SK-N-SH treated with all-trans-retinoic acid at 6 μM for 48 hours (cell line): ENCODE measurements at regions not wholly inside any gene's neighbourhood (a gene's known extent, or its start where the extent isn't known, plus 50 kb on each side); places are given as distances from the start of the nearest gene placed in this dataset.

ENCODE experiments used
- ARNTL ChIP-seq: fragments of 450-650 bp; formaldehyde crosslinking; IDR thresholded peaks from 2 replicates; pipeline ENCODE4 v1.5.0; 2020; ENCODE audit warnings: low read depth, mild to moderate bottlenecking, moderate library complexity, borderline replicate concordance
- ISL1 ChIP-seq: fragments of 250-450 bp; sonication (Bioruptor Pico); IDR thresholded peaks from 2 replicates; pipeline ENCODE4 v2.1.2; 2022; ENCODE audit warnings: mild to moderate bottlenecking, moderate library complexity
- OSR1 ChIP-seq: fragments of 250-450 bp; sonication (Bioruptor Pico); IDR thresholded peaks from 2 replicates; pipeline ENCODE4 v1.8.0; 2022; ENCODE audit warnings: moderate library complexity, mild to moderate bottlenecking, inconsistent platforms
- RARB ChIP-seq: fragments of 250-450 bp; sonication (Bioruptor Pico); IDR thresholded peaks from 2 replicates; pipeline ENCODE4 v1.8.0; 2021; ENCODE audit warnings: mild to moderate bottlenecking, moderate library complexity
- SNAI2 ChIP-seq: fragments of 250-450 bp; sonication (Bioruptor Pico); IDR thresholded peaks from 2 replicates; pipeline ENCODE4 v1.5.0; 2020; ENCODE audit warnings: mild to moderate bottlenecking, moderate library complexity
- TOX ChIP-seq: fragments of 250-450 bp; sonication (Bioruptor Pico); IDR thresholded peaks from 2 replicates; pipeline ENCODE4 v1.8.0; 2021; ENCODE audit warnings: mild to moderate bottlenecking, moderate library complexity, borderline replicate concordance
- ZC3H10 ChIP-seq: fragments of 250-450 bp; sonication (Bioruptor Pico); IDR thresholded peaks from 2 replicates; pipeline ENCODE4 v1.5.1; 2021; ENCODE audit warnings: mild to moderate bottlenecking, moderate library complexity
- ZFP3 ChIP-seq: fragments of 250-450 bp; sonication (Bioruptor Pico); IDR thresholded peaks from 2 replicates; pipeline ENCODE4 v1.5.0; 2020; ENCODE audit warnings: mild to moderate bottlenecking, moderate library complexity
- ZFP30 ChIP-seq: fragments of 450-650 bp; formaldehyde crosslinking; IDR thresholded peaks from 2 replicates; pipeline ENCODE4 v1.5.0; 2022; ENCODE audit warnings: mild to moderate bottlenecking, moderate library complexity
- ZNF70 ChIP-seq: fragments of 450-650 bp; formaldehyde crosslinking; IDR thresholded peaks from 2 replicates; pipeline ENCODE4 v1.5.0; 2020; ENCODE audit warnings: mild to moderate bottlenecking, moderate library complexity
- ZNF8 ChIP-seq: fragments of 450-650 bp; formaldehyde crosslinking; IDR thresholded peaks from 2 replicates; pipeline ENCODE4 v1.5.0; 2020; ENCODE audit warnings: mild to moderate bottlenecking, moderate library complexity
- TF ChIP-seq, protein P1 (sequence below): fragments of 250-450 bp; sonication (Bioruptor Pico); IDR thresholded peaks from 2 replicates; pipeline ENCODE4 v1.5.1; 2020; ENCODE audit warnings: low read depth, mild to moderate bottlenecking, moderate library complexity
- TF ChIP-seq, protein P2 (sequence below): fragments of 250-450 bp; sonication (Bioruptor Pico); IDR thresholded peaks from 2 replicates; pipeline ENCODE4 v1.8.0; 2020; ENCODE audit warnings: mild to moderate bottlenecking, moderate library complexity, borderline replicate concordance

DNA sequence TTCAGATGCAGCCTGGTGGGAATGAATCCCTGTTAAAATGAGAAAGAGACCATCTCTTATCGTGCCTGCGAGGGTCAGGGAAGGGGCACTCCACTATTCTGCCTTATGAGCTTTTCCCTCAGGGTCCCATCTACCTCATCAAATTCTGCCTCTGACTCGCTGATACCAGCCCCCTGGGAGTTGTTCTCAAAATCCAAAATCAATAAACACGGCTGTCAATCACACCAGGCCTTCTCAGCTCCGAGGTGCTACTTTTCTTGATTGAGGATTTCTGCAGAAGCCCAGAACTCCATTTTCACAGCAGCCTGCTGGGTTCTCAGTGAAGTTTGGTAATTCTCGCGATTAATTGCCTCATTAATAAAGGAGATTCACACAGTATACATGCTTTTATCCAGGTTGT is 312.6 kb downstream of the STIM2 start:
- TF ChIP-seq ZFP3 (no peak), ISL1 (no peak), ZFP30 (no peak), ARNTL (CRISPR knock-in tag) (no peak), ZNF8 (no peak), SNAI2 (CRISPR knock-in tag) (no peak), RARB (no peak), OSR1 (no peak), TOX (no peak), ZNF70 (no peak), ZC3H10 (CRISPR knock-in tag) (no peak)
- TF ChIP-seq, protein P1, sequence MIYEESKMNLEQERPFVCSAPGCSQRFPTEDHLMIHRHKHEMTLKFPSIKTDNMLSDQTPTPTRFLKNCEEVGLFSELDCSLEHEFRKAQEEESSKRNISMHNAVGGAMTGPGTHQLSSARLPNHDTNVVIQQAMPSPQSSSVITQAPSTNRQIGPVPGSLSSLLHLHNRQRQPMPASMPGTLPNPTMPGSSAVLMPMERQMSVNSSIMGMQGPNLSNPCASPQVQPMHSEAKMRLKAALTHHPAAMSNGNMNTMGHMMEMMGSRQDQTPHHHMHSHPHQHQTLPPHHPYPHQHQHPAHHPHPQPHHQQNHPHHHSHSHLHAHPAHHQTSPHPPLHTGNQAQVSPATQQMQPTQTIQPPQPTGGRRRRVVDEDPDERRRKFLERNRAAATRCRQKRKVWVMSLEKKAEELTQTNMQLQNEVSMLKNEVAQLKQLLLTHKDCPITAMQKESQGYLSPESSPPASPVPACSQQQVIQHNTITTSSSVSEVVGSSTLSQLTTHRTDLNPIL, result no peak
- TF ChIP-seq, protein P2, sequence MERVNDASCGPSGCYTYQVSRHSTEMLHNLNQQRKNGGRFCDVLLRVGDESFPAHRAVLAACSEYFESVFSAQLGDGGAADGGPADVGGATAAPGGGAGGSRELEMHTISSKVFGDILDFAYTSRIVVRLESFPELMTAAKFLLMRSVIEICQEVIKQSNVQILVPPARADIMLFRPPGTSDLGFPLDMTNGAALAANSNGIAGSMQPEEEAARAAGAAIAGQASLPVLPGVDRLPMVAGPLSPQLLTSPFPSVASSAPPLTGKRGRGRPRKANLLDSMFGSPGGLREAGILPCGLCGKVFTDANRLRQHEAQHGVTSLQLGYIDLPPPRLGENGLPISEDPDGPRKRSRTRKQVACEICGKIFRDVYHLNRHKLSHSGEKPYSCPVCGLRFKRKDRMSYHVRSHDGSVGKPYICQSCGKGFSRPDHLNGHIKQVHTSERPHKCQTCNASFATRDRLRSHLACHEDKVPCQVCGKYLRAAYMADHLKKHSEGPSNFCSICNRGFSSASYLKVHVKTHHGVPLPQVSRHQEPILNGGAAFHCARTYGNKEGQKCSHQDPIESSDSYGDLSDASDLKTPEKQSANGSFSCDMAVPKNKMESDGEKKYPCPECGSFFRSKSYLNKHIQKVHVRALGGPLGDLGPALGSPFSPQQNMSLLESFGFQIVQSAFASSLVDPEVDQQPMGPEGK (CRISPR knock-in tag), result no peak
